COLO829 (cell line): ENCODE measurements at regions not wholly inside any gene's neighbourhood (a gene's known extent, or its start where the extent isn't known, plus 50 kb on each side); places are given as distances from the start of the nearest gene placed in this dataset.

Source experiments
- DNase-seq: peaks from one replicate; pipeline ENCODE4 v3.0.0; 2012; ENCODE audit warnings: low spot score

DNA sequence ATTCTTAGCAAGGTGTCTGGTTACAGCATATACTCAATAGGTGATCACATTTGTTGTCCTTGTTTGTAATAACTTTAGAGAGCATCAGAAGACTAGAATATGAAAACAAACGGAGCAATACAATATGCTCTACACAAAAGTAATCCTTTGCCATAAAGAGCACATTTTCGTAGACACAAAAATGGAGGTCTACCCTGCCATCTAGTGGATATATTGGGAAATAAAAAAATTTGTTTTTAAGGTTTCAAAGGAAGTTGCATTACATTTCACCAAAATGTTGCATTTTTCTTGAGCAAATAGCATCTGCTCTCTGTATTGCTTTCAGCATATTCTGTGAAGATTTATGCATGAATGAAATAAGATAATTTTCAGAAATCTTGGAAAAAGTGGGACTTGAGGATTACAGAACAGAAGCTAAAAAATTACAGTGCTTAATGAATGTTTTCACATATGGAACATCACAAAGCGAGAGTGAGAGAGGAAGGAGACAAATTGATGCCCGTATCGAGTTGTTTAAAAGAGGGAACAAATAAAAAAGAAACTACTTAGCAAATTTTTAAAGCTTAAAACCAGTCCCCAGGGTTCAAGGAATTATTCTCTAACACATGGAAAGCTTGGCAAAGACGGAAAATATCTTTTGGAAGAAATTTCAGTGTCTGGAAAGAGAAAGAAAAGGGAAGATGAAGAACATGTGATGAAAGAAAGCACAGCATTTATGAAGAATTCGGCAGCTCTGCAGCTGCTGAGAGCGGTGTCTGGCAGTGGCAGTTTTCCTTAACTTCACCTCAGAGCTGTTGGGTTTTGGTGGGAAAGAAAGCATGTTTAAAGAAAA, 390.1 kb downstream of the ANKRD50 start:
- DNase-seq, result peak; percentile 57

GRCh38 chr4:124325690-124326089, 386.8 kb downstream of the ANKRD50 start:
- DNase-seq, result no peak

DNA sequence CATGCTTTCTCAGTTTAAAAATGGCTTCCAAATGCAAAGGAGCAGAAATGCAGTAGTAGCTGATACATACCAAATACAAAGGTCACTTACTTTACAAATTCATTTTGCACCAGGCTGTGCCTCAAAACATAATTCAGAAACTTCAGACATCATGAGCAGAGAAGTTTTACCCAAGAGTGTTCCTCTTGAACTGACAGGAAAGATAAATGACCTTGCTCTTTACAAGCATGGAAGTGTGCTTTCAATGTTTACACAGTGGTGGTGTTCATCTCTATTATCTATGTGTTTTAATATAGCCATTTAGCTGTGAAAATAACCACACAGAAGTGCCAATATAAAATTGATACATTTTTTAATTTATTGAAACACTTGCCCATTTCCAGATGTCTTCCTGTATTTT, 383.4 kb downstream of the ANKRD50 start:
- DNase-seq, result no peak

DNA sequence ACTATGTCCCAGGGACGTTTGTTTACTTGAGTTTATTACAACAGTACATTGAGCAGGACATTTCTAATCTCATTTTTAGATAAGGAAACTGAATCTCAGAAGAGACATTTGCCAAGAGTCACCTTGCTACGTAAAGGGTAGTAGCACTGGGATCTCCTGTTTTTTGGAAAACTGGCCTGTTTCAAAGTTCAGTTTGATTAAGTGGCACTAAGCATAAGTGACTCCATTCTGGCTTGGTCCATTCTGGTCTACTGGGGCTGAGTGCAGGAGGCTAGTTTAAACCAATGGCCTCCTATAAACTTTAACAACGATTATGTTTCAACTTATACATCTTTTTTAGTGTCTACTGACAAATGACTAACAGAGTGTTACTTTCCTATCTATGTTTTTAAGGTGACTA, 382.5 kb downstream of the ANKRD50 start:
- DNase-seq, result no peak

- no peak for DNase-seq
Observed at GRCh38 chr4:124331781-124332180, 380.8 kb downstream of the ANKRD50 start.

DNA sequence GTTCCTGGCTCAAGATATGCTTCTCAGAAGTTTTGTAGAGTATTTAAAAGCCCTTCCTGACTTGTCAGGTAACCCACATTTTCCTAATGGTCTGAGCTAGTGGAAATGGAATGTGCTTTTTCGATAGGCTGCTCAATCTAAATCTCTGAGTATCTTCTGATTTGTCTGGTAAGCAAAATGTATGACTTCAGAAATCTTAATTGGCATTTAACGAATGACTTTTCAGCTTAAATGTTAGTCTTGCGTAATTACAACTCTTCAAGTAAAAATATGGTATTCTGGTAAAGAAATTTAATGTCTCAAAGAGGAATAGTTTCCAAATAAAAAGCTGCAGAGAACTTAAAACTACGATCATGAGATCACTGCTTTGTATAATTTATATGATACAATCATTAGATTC, 379.1 kb downstream of the ANKRD50 start:
- DNase-seq, result no peak

GRCh38 chr4:124334119-124334518, 378.4 kb downstream of the ANKRD50 start:
- DNase-seq, result peak; percentile 47

GRCh38 chr4:124337874-124338273, 374.7 kb downstream of the ANKRD50 start:
- DNase-seq, result no peak

DNA sequence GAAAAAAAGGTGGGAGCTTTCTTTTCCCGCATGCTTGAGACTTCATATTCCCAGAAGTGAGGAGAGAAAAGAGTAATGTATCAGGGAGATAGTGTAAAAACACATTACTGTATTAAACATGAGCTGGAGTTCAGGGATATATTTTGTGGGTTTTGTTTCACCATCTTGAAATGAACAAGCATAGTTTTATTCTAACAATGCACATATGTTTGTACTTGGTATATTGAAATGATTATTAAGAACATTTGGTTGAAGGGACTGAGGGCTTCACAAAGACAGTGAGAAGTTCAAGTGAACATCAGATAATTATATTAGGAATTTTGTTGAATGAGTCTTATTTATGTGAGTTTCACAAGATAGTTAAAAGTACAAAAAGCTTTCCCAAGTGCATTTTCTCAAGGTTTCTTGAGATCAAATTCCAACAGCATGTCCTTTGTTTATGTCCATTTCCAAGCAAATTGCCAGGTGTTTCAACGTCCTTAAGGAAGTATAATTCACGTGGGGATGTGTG, 368.8 kb downstream of the ANKRD50 start:
- no peak for DNase-seq

DNA sequence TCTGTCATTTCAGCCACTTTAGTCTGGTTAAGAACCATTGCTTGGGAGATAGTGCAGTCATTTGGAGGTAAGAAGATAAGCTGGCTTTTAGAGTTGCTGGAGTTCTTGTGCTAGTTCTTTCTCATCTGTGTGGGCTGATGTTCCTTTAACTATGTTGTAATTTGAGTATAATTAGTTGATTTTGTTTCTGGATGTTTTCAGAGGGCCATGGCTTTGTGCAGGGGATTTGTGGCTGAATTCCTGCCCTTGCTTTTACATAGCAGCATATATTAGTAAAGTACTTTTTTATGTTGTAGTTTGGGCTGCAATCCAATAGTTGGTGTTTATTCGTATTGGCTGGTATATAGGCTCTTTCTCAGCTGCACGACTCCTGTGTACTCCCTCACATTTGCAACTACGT, 339.6 kb downstream of the ANKRD50 start:
- DNase-seq, result no peak

GRCh38 chr4:124386163-124386562, 326.4 kb downstream of the ANKRD50 start:
- DNase-seq, result no peak

GRCh38 chr4:124386648-124387047, 325.9 kb downstream of the ANKRD50 start:
- no peak for DNase-seq

- DNase-seq, result no peak
Observed at GRCh38 chr4:124389591-124389990, 322.9 kb downstream of the ANKRD50 start.

- no peak for DNase-seq
Observed at GRCh38 chr4:124390861-124391260, 321.7 kb downstream of the ANKRD50 start.

- DNase-seq, result no peak
Observed at GRCh38 chr4:124396333-124396732, 316.2 kb downstream of the ANKRD50 start.

DNA sequence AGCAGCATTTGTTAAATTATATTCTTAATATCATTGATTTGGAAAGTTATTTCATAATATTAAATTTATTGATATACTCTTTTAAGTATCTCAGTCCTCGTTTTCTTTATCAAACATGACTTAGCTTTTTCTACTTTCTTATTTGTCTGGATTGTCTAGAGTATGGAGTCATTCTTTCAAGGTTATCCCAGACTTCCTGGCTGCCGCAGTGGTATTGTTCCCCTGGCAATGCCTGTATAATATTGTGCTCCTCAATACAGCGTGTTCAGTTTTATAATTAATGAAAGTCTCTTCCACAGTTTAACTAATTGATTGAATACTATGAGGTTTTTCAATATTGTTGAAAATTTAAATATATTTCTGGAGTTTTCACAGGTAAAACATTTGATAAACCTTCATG, 310.9 kb downstream of the ANKRD50 start:
- no peak for DNase-seq

GRCh38 chr4:124409044-124409443, 303.5 kb downstream of the ANKRD50 start:
- no peak for DNase-seq

DNA sequence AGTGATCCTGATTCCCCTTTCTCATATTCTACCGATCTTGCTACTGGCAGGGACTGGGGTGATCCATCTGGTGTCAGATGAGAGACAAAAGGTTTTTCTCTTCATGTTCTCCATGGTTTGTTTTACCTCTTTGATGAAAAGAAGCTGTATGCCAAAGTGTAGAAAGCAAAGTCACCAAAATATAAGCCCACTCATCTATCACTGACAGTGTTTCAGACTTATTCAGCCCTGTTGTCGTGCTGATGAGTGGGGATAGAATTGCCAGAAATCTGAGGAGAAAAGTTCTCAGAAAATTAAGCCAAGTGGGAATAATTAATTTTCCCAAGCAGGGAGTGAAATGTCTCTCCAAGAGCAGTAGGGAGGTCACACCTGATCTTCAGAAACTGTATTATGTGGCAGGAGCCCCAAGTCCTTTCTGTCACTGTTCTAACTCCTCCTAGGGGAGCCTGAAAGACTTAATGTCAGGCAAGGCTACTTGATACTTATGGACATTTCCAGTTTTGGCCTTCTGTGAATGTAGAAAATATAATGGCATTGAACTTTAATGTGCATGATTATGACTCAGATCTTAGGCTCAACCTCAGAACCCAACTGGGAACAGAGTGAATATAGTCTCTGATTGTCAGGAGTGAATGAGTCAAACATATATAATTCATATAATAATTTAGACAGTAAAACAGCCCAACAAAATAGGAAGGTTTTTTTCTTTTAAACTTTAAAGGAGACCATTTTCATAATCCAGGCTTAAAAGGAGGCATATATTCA, 298.1 kb downstream of the ANKRD50 start:
- DNase-seq, result peak; percentile 83

GRCh38 chr4:124415146-124415545, 297.4 kb downstream of the ANKRD50 start:
- peak; percentile 45 for DNase-seq

GRCh38 chr4:124417371-124417770, 295.2 kb downstream of the ANKRD50 start:
- DNase-seq, result no peak

GRCh38 chr4:124420166-124420695, 292.3 kb downstream of the ANKRD50 start:
- no peak for DNase-seq

- no peak for DNase-seq
Observed at GRCh38 chr4:124423160-124423559, 289.4 kb downstream of the ANKRD50 start.

- DNase-seq, result no peak
Observed at GRCh38 chr4:124426279-124426678, 286.3 kb downstream of the ANKRD50 start.
